ENCODE measurements at regions not wholly inside any gene's neighbourhood (a gene's known extent, or its start where the extent isn't known, plus 50 kb on each side); places are given as distances from the start of the nearest gene placed in this dataset.

DNA sequence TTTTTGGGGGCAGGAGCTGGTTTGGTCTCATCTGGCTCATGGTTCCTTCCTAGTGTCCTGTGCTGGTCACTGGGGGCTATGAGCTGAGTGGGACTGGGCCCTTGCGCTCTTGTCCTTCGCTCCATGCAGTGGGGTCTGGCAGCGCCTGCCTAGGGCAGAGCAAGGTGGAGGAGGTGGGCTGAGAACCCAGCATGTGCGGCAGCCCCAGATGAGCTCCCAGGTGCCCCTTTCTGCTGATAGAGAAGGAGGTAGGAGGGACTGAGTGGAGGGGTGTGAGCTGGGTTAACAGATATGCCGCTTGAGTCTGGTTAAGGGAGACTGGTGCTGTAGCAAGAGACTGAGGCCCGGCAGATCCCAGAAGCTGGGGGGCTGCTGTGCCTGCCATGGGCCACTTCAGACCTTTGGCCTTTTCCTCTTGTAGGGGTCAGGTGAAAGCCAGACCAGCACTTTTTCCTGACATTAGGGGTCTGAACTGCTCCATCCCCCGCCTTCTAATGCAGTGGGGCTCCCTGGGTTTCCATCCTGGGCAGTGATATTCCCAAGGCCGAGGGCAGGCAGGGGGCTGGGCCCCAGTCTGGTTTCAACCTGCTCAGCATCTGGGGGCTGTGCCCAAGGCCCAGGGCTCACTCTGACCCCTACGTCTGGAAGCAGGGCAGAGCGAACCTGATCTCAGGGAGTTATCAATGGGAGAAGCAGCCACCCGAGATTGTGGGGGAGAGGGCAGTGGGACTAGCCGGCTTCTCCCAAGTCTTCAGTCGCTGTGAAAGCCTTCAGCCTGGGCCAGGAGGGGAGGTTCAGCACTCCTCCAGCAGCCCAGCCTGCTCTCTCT lies 62.9 kb upstream of the PRR23C start:
- TF ChIP-seq CTCF (IDR thresholded peaks at IDR 0.05): no peak
- no peak for TF ChIP-seq EP300 (IDR thresholded peaks at IDR 0.05)
- no peak for TF ChIP-seq POLR2A (IDR thresholded peaks at IDR 0.05)
- no peak for TF ChIP-seq POLR2AphosphoS5 (IDR thresholded peaks at IDR 0.05)

All from sigmoid colon (tissue), 4 donors.